Cardiac septum (tissue), 1 donor: ENCODE measurements at regions not wholly inside any gene's neighbourhood (a gene's known extent, or its start where the extent isn't known, plus 50 kb on each side); places are given as distances from the start of the nearest gene placed in this dataset.

Source experiments
- DNase-seq: peaks from one replicate; pipeline ENCODE4 v3.0.0-alpha.2; 2020; ENCODE audit warnings: low spot score
- intact Hi-C: fragments of 100-400 bp; cut with DNase I; formaldehyde crosslinking; loops from one replicate; pipeline ENCODE4 v1.14.0; 2022
- donor health status: DM: no; HTN: no; CAD: no.

- no peak for DNase-seq
- intact Hi-C loops = no loop called here
Measured at GRCh38 chr2:151002959-151003600, 258.6 kb downstream of the RBM43 start.

GRCh38 chr2:150997702-150998440 lies 263.8 kb downstream of the RBM43 start:
- intact Hi-C loops = no loop called here
- DNase-seq = no peak

- intact Hi-C loops = no loop called here
- DNase-seq = no peak
Measured at GRCh38 chr2:150997066-150997465, 264.6 kb downstream of the RBM43 start.

GRCh38 chr2:150994076-150994475 lies 267.6 kb downstream of the RBM43 start:
- intact Hi-C loops = no loop called here
- no peak for DNase-seq

- DNase-seq = no peak
- intact Hi-C loops = no loop called here
Measured at GRCh38 chr2:150989969-150990368, 271.7 kb downstream of the RBM43 start.

GRCh38 chr2:150985741-150986140 lies 275.9 kb downstream of the RBM43 start:
- DNase-seq = no peak
- intact Hi-C loops = no loop called here

GRCh38 chr2:150983314-150983897 lies 278.3 kb downstream of the RBM43 start:
- intact Hi-C loops = no loop called here
- no peak for DNase-seq

GRCh38 chr2:150981826-150982225 lies 279.8 kb downstream of the RBM43 start:
- intact Hi-C loops = no loop called here
- DNase-seq = no peak

GRCh38 chr2:150978053-150978452 lies 283.6 kb downstream of the RBM43 start:
- intact Hi-C loops = no loop called here
- no peak for DNase-seq

- intact Hi-C loops = no loop called here
Measured at GRCh38 chr2:150977296-150977695, 284.4 kb downstream of the RBM43 start.

GRCh38 chr2:150976604-150977003 lies 285.1 kb downstream of the RBM43 start:
- no peak for DNase-seq
- intact Hi-C loops = no loop called here

More at GRCh38 chr2:150977296-150977695, 284.4 kb downstream of the RBM43 start:
- DNase-seq = no peak

- intact Hi-C loops = no loop called here
- DNase-seq = no peak
Measured at GRCh38 chr2:150974864-150975263, 286.8 kb downstream of the RBM43 start.

GRCh38 chr2:150974234-150974633 lies 287.4 kb downstream of the RBM43 start:
- intact Hi-C loops = no loop called here
- no peak for DNase-seq

GRCh38 chr2:150971910-150972309 lies 289.8 kb downstream of the RBM43 start:
- no peak for DNase-seq
- intact Hi-C loops = no loop called here

GRCh38 chr2:150963336-150963735 lies 298.3 kb downstream of the RBM43 start:
- intact Hi-C loops = no loop called here
- DNase-seq = no peak

GRCh38 chr2:150955231-150955630 lies 306.4 kb downstream of the RBM43 start:
- DNase-seq = no peak
- intact Hi-C loops = no loop called here

- intact Hi-C loops = no loop called here
- no peak for DNase-seq
Measured at GRCh38 chr2:150946831-150947230, 314.8 kb downstream of the RBM43 start.

GRCh38 chr2:150944315-150944714 lies 317.3 kb downstream of the RBM43 start:
- DNase-seq = no peak
- intact Hi-C loops = no loop called here

- intact Hi-C loops = no loop called here
- DNase-seq = no peak
Measured at GRCh38 chr2:150939087-150939486, 322.6 kb downstream of the RBM43 start.

GRCh38 chr2:150938527-150938926 lies 323.1 kb downstream of the RBM43 start:
- no peak for DNase-seq
- intact Hi-C loops = no loop called here

GRCh38 chr2:150937030-150937429 lies 324.6 kb downstream of the RBM43 start:
- intact Hi-C loops = no loop called here
- DNase-seq = no peak
